B cell (primary cell): ENCODE measurements at regions not wholly inside any gene's neighbourhood (a gene's known extent, or its start where the extent isn't known, plus 50 kb on each side); places are given as distances from the start of the nearest gene placed in this dataset.

Source experiments
- ATAC-seq: fragments of 200-7000 bp; cut with Tn5 transposase; one replicate; pipeline ENCODE4 v1.10.0; 2021; ENCODE audit warnings: low read depth, mild to moderate bottlenecking, moderate number of reproducible peaks, moderate library complexity
- CTCF ChIA-PET: fragments of 350-600 bp; sonication (Branson Sonifier 250); formaldehyde crosslinking; loops from one replicate; lab custom pipeline; 2021; ENCODE audit warnings: antibody characterized with exemption, inconsistent platforms; lab: Charles Lee
- POLR2A ChIA-PET: fragments of 350-600 bp; sonication (Branson Sonifier 250); formaldehyde crosslinking; loops from one replicate; lab custom pipeline; 2021; ENCODE audit warnings: antibody characterized with exemption; lab: Charles Lee
- DNase-seq: peaks from one replicate; pipeline ENCODE4 v3.0.0; 2013
- H2AFZ ChIP-seq: 2 replicates; pipeline ENCODE4 v1.6.1; 2012; ENCODE audit warnings: mild to moderate bottlenecking, low read depth, low read length; ENCODE audit not compliant: insufficient read depth, poor library complexity, severe bottlenecking
- H3K27ac ChIP-seq, 2 donors: 1 replicate in 1 of 2; 2 replicates in 1 of 2; pipeline ENCODE4 v1.5.1; 2012 to 2013; ENCODE audit warnings: low read length in 2 of 2, mild to moderate bottlenecking in 2 of 2, moderate library complexity in 1 of 2
- H3K27me3 ChIP-seq, 4 experiments: fragments of 200-600 bp in 1 of 4; sonication (generic) in 1 of 4; replicated peaks in 1 of 4; 1 replicate in 2 of 4; 2 replicates in 2 of 4; pipeline versions ENCODE4 v1.6.1 to v1.7.0; 2013 to 2016; ENCODE audit warnings: low read length in 3 of 4, mild to moderate bottlenecking in 2 of 4, mixed read lengths in 1 of 4, moderate library complexity in 1 of 4; ENCODE audit not compliant: insufficient read depth in 4 of 4, control insufficient read depth in 3 of 4; ENCODE audit errors: control extremely low read depth in 1 of 4
- H3K36me3 ChIP-seq, 2 experiments: replicated peaks in 1 of 2; 1 replicate in 1 of 2; 2 replicates in 1 of 2; pipeline versions ENCODE4 v1.6.1 to v1.7.1; 2013; ENCODE audit warnings: low read length in 1 of 2; ENCODE audit not compliant: insufficient read depth in 2 of 2, control insufficient read depth in 1 of 2; ENCODE audit errors: control extremely low read depth in 1 of 2, extremely low read depth in 1 of 2
- H3K4me1 ChIP-seq, 2 donors: fragments of 200-600 bp in 1 of 2; sonication (generic) in 1 of 2; 1 replicate in 1 of 2; 2 replicates in 1 of 2; pipeline versions ENCODE4 v1.5.1 to v1.6.1; 2013 to 2017; ENCODE audit warnings: low read length in 2 of 2; ENCODE audit not compliant: control insufficient read depth in 2 of 2, insufficient read depth in 2 of 2
- H3K4me2 ChIP-seq: replicated peaks from 2 replicates; pipeline ENCODE3; 2012; ENCODE audit warnings: mild to moderate bottlenecking, low read depth, low read length; ENCODE audit not compliant: poor library complexity, severe bottlenecking
- H3K4me3 ChIP-seq, 5 experiments: fragments of 200-600 bp in 1 of 5; sonication (generic) in 1 of 5; 1 replicate in 3 of 5; 2 replicates in 2 of 5; pipeline versions ENCODE4 v1.5.1 to v1.7.0; 2011 to 2016; ENCODE audit warnings: low read length in 4 of 5, mild to moderate bottlenecking in 4 of 5, low read depth in 2 of 5, control low read depth in 1 of 5, moderate library complexity in 1 of 5; ENCODE audit not compliant: insufficient read depth in 1 of 5; ENCODE audit errors: control extremely low read depth in 1 of 5, extremely low read depth in 1 of 5
- H3K79me2 ChIP-seq: fragments of 200-600 bp; sonication (generic); one replicate; pipeline ENCODE4 v1.6.0; 2016; ENCODE audit warnings: low read length; ENCODE audit not compliant: control insufficient read depth, insufficient read depth
- H3K9ac ChIP-seq: fragments of 200-600 bp; sonication (generic); 2 replicates; pipeline ENCODE4 v1.6.1; 2017; ENCODE audit warnings: mild to moderate bottlenecking, low read length, moderate library complexity
- H3K9me3 ChIP-seq, 3 donors: one replicate each; pipeline versions ENCODE4 v1.6.1 to v1.7.1; 2013; ENCODE audit warnings: low read length in 2 of 3; ENCODE audit not compliant: control insufficient read depth in 2 of 3, insufficient read depth in 1 of 3; ENCODE audit errors: control extremely low read depth in 1 of 3
- H4K20me1 ChIP-seq: 2 replicates; pipeline ENCODE4 v1.6.0; 2012; ENCODE audit warnings: mild to moderate bottlenecking, low read length; ENCODE audit not compliant: insufficient read depth, control insufficient read depth, poor library complexity, severe bottlenecking
- H3K27ac Mint-ChIP-seq: one replicate; pipeline ENCODE4 v1.8.0; 2021; ENCODE audit warnings: mixed read lengths
- H3K27me3 Mint-ChIP-seq: one replicate; pipeline ENCODE4 v1.8.0; 2021; ENCODE audit warnings: mixed read lengths
- H3K4me1 Mint-ChIP-seq: one replicate; pipeline ENCODE4 v1.8.0; 2021; ENCODE audit warnings: mixed read lengths
- H3K4me3 Mint-ChIP-seq: one replicate; pipeline ENCODE4 v1.8.0; 2021; ENCODE audit warnings: mixed read lengths
- H3K9me3 Mint-ChIP-seq: one replicate; pipeline ENCODE4 v1.8.0; 2022; ENCODE audit warnings: mixed read lengths; ENCODE audit not compliant: insufficient read depth
- EZH2 ChIP-seq: IDR thresholded peaks from 2 replicates; pipeline ENCODE4 v1.6.1; 2012; ENCODE audit warnings: borderline replicate concordance, low read depth, mild to moderate bottlenecking, moderate library complexity, low read length; ENCODE audit not compliant: insufficient read depth, poor library complexity, severe bottlenecking
- WGBS: methylation state at CpG from one replicate; pipeline ENCODE4 v1.1.5; 2013; ENCODE audit warnings: missing lambda C conversion rate; ENCODE audit not compliant: insufficient coverage; 5-methylcytosine and 5-hydroxymethylcytosine counted together
- intact Hi-C: fragments of 100-400 bp; cut with micrococcal nuclease; formaldehyde crosslinking; loops from one replicate; pipeline ENCODE4 v1.10.0; 2022
- TF ChIP-seq, protein P1 (sequence below): fragments of 200-600 bp; IDR thresholded peaks from one replicate; pipeline ENCODE4 v1.8.0; 2022; ENCODE audit warnings: antibody characterized with exemption, mild to moderate bottlenecking

DNA sequence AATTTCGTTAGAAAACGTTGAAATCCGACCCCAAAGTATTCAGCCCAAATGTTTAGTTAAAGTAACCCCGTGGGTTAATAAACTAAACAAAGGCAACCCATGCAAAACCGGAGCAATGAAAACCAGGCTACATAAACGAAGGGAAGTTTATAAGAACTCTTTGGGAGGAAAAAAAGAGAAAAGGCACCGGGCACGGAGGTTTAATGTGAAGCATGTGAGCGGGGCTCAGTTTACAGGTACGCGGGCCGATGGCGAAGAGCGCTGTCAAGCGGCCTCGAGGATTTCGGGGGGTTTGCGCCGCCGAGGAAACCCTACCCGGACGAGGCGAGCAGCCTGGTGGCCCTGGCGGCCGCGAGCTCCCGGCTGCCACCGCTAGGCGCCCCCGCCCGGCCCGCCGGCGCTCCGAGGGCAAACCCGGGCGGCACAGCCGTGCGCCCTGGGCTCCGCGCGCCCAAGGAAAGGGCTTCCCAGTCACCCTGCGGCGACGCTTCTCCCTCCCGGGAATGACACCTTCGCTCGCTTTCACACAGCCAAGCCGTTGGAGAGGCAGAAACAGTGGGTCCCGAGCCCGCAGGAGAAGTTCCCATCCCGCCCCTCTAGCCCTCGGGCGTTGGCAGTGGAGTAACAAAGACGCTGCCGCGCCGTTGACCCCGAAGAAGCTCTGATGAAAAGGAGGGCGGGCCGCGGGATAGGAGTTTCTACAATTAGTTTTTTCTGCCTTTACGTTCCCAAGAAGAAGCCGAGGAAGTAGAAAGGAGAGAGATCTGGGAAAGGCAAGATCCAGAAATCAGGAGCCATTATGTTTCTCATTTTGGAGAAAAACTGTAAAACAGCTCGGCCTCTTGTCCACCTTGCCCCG, 126.0 kb downstream of the TMEM174 start:
- ATAC-seq = no peak
- Mint-ChIP-seq H3K9me3 (no peaks in the 10 kb centered on the region), H3K27ac (no peak overlapping the region), H3K27me3 (peaks cover 81% of the 10 kb centered on the region), H3K4me1 (peaks cover 5% of the 10 kb centered on the region), H3K4me3 (no peak overlapping the region)
- Histone ChIP-seq H3K4me2 (no peak overlapping the region), H3K27me3 (peaks cover 0 to 77% (median 59%) of the 10 kb centered on the region in 4 experiments), H3K9me3 (peaks cover 0 to 30% (median 0%) of the 10 kb centered on the region in 3 donors), H3K27ac (no peak overlapping the region), H3K79me2 (no peaks in the 10 kb centered on the region), H3K4me1 (peaks cover 0 to 16% of the 10 kb centered on the region in 2 donors), H4K20me1 (no peaks in the 10 kb centered on the region), H3K4me3 (no peak overlapping the region), H3K36me3 (no peaks in the 10 kb centered on the region), H2AFZ (peak overlapping the region; percentile 33), H3K9ac (no peak overlapping the region)
- no peak for TF ChIP-seq EZH2
- TF ChIP-seq, protein P1, sequence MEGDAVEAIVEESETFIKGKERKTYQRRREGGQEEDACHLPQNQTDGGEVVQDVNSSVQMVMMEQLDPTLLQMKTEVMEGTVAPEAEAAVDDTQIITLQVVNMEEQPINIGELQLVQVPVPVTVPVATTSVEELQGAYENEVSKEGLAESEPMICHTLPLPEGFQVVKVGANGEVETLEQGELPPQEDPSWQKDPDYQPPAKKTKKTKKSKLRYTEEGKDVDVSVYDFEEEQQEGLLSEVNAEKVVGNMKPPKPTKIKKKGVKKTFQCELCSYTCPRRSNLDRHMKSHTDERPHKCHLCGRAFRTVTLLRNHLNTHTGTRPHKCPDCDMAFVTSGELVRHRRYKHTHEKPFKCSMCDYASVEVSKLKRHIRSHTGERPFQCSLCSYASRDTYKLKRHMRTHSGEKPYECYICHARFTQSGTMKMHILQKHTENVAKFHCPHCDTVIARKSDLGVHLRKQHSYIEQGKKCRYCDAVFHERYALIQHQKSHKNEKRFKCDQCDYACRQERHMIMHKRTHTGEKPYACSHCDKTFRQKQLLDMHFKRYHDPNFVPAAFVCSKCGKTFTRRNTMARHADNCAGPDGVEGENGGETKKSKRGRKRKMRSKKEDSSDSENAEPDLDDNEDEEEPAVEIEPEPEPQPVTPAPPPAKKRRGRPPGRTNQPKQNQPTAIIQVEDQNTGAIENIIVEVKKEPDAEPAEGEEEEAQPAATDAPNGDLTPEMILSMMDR = no peak
- ChIA-PET CTCF (no interaction called here), POLR2A (no interaction called here)
- 5% methylated on average over 54 of the region's 66 CpGs for WGBS
- intact Hi-C loops = no loop called here
- DNase-seq = no peak

DNA sequence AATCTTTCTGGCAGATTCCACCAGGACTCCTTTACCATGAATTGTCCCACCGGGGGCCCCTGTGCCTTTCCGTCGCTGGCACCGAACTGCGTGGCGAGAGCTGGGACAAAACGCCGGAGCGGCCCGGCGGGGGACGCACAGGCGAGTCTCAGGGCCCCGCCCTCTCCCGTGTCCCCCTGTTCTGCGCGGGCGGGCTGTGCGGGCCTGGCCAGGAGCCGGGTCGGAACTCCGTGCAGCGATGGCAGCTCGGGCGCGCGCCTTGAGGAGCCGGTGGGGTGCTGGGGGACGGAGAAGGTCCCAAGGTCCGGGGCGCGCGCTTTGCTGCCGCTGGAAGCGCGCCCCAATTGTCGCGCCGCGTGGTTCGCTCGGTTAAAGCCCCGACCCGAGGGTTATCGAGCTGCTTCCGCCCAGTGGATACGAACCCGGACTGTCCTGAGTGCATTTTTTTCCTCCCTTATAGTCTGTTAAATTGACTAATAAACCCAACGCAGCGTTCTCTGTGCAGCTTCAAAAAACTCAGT, 125.3 kb downstream of the TMEM174 start:
- Mint-ChIP-seq H3K4me1 (peaks cover 5% of the 10 kb centered on the region), H3K27ac (no peak overlapping the region), H3K27me3 (peaks cover 77% of the 10 kb centered on the region), H3K4me3 (no peak overlapping the region), H3K9me3 (no peaks in the 10 kb centered on the region)
- Histone ChIP-seq H3K27me3 (peaks cover 0 to 70% (median 55%) of the 10 kb centered on the region in 4 experiments), H2AFZ (peak overlapping the region; percentile 33), H3K36me3 (no peaks in the 10 kb centered on the region), H4K20me1 (no peaks in the 10 kb centered on the region), H3K4me1 (peaks cover 0 to 10% of the 10 kb centered on the region in 2 donors), H3K27ac (no peak overlapping the region), H3K4me3 (no peak overlapping the region), H3K4me2 (no peak overlapping the region), H3K79me2 (no peaks in the 10 kb centered on the region), H3K9me3 (peaks cover 0 to 24% (median 0%) of the 10 kb centered on the region in 3 donors), H3K9ac (no peak overlapping the region)
- 12% methylated on average over 48 of the region's 50 CpGs for WGBS
- no peak for DNase-seq
- ATAC-seq = no peak
- CTCF ChIA-PET = no interaction called here
- TF ChIP-seq EZH2 = no peak
- TF ChIP-seq, protein P1 = no peak
- POLR2A ChIA-PET = no interaction called here
- intact Hi-C loops = no loop called here
